NCI-H2196 treated with DMSO at 0.1 percent for 48 hours (cell line): ENCODE measurements at regions not wholly inside any gene's neighbourhood (a gene's known extent, or its start where the extent isn't known, plus 50 kb on each side); places are given as distances from the start of the nearest gene placed in this dataset.
"Not testable (repeated sequence)": the region's sequence is repeated elsewhere in the genome, so short reads cannot be mapped to it uniquely, and the experiment has no call there.

Source experiments
- DNase-seq: peaks from one replicate; lab custom pipeline; 2025; ENCODE audit not compliant: unreplicated experiment; lab: John Stamatoyannopoulos, UW

GRCh38 chr2:18991177-18992168 is 366.9 kb downstream of the OSR1 start:
- peak; percentile 54 for DNase-seq

GRCh38 chr2:18988631-18989232 is 369.7 kb downstream of the OSR1 start:
- DNase-seq = no peak

GRCh38 chr2:18987592-18988073 is 370.8 kb downstream of the OSR1 start:
- DNase-seq = peak; percentile 8

GRCh38 chr2:18987016-18987415 is 371.4 kb downstream of the OSR1 start:
- no peak for DNase-seq

DNA sequence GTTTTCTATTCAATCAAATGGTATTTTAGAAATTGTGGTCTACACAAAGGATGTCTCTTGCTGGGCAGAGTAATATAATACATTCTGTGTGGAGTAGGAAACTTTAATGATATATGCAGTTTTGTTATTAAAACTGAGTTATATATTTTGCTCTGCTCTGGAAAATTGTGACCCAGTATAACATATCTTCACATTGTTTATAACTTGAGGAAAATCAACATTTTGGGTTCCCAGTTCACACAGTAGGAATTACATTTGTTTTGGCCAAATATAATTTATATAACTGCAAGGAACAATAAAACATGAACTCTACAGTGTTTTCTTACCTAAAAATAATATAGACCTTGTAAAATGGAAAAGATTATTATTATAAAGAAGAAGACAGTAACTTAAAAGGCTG is 372.4 kb downstream of the OSR1 start:
- DNase-seq = no peak

DNA sequence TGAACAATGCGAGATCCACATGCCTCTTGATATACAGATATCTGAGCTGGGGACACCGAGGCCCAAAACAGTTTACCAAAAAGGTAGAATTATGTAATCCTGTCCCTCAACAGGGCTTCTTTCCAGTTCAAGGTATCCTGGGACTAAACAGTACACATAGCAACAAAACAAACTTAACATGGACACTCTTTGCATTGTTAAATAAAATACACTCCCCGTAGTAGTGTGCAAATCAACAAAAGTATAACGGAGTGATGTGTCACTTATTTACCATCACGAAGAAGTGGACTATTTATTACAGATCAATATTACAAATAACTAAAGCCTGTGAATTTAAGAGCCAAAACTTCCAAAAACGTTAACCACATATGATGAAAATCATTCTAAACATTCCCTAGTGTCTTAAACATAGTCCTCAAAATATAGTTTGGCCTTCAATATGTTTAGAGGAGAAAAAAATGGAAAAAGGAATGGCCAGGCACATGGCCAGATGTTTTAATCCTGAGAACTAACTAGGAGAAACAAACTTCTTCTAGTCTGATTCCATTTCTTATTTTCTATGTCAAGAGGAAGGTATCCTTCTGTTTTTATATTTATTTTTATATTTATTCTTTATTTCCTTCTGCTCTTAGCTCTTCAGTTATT is 377.5 kb downstream of the OSR1 start:
- no peak for DNase-seq

DNA sequence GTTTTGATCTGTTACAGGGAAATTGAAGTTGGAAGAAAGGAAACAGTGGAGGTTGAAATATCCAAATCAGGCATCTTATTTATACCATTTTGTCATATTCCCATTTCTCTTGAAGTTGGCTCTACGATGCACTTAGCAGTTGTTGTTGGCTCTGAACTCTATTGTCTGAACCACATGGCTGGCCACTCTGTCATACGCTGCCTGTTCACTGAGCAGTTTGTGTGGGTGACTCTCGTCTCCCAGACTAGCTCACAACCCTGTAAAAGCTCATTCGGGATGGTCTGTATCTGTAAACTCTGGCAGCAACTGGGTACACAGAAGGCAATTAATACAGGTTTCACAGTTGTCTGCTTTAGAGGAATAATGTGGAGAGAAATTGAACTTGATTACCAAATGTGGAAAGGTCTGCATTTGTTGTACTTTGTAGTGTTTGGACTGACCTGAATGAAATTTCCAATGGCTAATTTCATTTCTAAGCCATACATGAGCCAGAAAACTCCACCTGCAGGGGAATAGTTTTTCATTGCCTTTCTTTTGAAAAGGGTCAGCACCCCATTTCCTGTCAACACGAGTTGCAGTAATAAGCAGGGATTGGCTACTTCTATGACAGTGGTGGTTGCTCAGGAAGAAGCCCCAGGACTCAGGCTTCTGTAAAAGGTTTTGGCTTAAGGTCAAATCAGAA is 378.2 kb downstream of the OSR1 start:
- no peak for DNase-seq

- DNase-seq = no peak
Observed at GRCh38 chr2:18977409-18977808, 381.0 kb downstream of the OSR1 start.

DNA sequence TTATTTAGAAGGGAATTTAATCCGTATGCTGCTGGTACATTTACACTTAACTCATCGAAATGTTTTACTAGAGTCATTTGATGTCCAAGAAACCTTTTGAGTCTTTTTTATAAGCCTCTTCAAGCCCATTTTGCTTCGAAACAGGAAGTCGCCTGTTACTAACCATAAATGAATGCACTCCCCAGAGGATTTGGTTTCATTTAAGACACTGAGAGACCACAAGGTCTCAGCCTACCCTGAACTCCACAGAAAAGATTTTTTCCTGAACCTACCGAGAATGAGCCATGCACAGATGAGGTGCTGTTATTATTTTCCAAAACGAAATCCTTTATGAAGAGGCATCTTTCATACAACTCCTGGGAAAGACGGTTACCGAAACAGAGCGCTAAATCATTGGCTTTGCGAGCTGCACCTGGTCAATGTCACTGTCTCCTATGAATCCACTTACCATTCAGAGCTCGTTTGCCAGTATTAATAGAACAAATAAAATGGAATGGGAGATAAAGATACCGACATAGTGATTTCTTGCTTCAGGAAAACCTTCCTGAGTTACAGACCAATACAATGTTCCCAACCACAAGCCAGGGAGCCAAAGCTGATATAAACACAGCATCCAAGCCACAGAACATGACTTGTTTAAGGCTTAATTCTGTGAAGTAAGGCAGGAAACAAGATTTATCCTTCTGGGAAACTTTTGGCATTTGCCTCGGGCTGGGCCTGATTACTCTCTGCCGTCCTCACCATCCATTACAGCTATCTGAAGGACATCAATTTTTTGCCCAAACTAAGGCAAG is 382.1 kb downstream of the OSR1 start:
- DNase-seq = peak; percentile 68

- no peak for DNase-seq
Observed at GRCh38 chr2:18975506-18976167, 382.8 kb downstream of the OSR1 start.

DNA sequence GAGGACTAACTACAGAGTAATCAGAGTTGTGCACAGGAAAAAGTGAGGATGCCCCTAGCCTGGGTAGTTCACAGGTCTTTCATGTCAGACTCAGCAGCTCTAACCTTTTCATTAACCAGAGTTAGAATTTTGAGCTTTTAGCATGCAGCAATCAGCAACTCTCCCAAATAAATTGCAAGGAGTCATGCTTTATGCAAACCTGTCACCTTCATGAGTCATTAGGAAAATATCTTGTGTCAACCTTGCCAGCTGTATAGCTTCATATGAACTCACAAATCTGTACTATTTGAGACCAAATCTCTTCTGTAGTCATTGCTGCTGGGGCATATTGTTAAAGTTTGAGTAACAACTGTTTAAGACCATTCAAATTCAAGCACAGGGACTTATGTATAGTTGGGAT is 382.3 kb upstream of the NT5C1B start:
- DNase-seq = no peak

GRCh38 chr2:18971069-18971378 is 381.7 kb upstream of the NT5C1B start:
- DNase-seq = no peak

DNA sequence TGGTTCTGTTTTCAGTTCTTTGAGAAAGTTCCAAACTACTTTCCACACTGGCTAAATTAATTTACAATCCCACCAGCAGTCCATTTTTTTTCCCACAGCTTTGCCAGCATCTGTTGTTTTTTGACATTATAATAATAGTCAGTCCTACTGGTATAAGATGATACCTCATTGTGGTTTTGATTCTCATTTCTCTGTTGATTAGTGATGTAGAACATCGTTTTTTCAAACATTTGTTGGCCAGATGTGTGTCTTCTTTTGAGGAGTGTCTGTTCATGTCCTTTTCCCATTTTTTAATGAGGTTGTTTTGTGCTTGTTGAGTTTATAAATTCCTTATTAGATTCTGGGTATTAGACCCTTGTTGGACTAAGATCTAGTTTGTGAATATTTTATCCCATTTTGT is 376.8 kb upstream of the NT5C1B start:
- DNase-seq = no peak

DNA sequence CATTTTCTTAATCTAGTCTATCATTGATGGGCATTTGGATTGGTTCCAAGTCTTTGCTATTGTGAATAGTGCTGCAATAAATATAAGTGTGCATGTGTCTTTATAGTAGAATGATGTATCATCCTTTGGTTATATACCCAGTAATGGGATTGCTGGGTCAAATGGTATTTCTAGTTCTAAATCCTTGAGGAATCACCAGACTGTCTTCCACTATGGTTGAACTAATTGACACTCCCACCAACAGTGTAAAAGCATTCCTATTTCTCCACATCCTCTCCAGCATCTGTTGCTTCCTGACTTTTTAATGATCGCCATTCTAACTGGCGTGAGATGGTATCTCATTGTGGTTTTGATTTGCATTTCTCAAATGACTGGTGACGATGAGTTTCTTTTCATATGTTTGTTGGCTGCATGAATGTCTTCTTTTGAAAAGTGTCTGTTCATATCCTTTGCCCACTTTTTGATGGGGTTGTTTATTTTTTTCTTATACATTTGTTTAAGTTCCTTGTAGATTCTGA is 374.4 kb upstream of the NT5C1B start:
- DNase-seq = not testable (repeated sequence)

DNA sequence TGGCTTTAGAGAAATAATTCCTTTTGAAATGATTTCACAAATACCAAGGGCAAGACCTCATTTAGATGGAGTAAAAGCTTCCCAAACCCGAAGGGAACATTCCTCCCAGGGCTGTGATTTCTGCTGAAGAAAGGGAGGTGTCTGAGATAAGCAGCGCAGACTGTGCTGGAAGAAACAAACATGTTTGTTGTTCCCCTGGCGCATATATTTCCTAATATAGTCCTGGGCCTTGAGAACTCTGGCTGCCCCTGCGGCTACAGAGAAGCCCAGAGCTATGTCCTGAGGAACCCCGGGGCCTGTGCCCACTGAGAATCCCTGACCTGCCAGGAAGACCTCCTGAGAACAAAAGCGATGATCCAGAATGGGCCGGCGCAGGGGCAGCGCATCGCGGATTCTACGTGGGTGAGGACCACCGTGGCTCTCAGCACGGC is 372.6 kb upstream of the NT5C1B start:
- no peak for DNase-seq

DNA sequence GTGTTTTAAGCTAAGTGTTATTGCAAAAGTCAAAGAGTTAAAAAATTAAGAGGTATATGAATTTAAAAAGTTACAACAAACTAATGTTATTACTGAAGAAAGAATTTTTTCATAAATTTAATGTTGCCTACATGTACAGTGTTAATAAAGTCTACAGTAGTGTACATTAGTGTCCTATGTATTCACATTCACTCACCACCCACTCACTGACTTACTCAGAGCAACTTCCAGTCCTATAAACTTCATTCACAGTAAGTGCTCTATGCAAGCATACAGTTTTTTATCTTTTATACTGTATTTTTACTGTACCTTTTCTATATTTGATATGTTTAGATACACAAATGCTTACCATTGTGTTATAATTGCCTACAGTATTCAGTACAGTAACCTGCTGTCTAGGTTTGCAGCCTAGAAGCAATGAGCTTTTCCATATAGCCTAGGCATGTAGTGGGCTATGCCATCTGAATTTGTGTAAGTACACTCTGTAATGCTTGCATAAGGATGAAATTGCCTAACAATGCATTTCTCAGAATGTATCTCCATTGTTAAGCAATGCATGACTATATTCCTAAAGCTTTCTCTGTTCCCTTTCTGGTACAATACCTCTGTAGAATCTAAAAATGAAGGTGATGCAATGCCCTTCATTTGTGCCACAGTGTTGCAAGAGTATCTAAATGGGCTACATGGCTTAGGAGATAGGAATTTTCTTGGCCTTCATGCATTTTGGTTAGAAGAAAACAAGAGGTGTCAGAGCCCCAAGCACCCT is 370.8 kb upstream of the NT5C1B start:
- no peak for DNase-seq

DNA sequence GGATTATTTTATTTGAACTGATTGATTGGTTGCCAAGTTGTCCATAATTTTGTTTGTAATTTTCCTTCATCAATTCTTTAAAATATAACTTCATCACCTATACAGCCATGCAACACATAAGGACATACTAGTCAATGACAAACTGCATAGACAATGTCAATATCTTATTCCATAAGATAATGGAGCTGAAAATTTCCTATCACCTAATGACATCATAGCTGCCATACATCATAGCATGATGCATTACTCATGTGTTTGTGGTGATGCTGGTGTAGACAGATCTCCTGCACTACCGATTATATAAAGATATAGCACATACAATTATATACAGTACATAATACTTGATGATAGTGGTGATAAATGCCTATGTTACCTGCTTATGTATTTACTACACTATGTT is 369.8 kb upstream of the NT5C1B start:
- no peak for DNase-seq

DNA sequence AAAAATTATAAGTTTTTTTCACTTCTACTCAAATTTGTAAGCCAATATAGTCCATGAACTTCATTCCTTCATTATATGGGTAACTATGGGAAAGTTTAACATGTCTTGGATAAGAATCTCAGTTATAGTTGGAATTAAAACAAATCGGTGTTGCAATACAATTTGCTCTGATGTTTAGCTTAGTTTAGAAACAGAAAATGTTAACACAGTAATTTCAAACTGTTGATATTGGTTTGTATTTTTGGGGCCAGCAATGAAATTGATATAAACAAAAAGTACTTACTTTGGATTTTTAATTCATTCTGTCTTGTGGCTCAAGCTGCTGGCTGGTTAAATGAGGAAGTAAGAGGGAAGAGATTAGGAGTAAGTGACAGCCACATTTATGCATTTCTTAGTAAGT is 368.5 kb upstream of the NT5C1B start:
- DNase-seq = no peak

- no peak for DNase-seq
Observed at GRCh38 chr2:18950361-18950851, 361.0 kb upstream of the NT5C1B start.
